ENCODE measurements at regions not wholly inside any gene's neighbourhood (a gene's known extent, or its start where the extent isn't known, plus 50 kb on each side); places are given as distances from the start of the nearest gene placed in this dataset.
A peak's percentile ranks its signal among the peaks of the same experiment; 100 is the strongest.

DNA sequence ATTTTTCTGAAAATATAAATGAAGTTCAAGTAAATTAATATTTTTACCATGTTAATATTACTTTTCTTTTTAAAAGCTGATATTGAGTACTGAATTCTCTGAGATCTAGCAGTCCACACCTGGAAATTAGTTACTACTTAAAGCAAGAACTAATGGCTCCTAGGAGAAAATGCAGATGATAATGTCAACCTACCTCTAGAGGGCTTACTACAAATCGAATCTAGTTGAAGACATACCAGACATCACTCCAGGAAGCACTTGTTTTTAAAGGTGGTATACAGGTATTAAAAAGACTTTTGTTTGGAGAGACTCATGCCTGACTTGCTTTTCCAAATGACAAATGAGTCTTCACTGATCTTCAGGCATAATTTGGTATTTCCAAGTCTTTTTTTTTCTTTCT lies 516.4 kb upstream of the BOD1L1 start:
- H3K27me3 ChIP-seq (ENCODE audit: control insufficient read depth in 4 of 4, insufficient read depth in 4 of 4, low read length in 3 of 4) = no peaks in the 10 kb centered on the region
- H3K4me3 ChIP-seq (ENCODE audit: low read depth in 1 of 3, low read length in 3 of 3) = no peak overlapping the region
- H3K4me1 ChIP-seq (ENCODE audit: control insufficient read depth in 4 of 4, insufficient read depth in 4 of 4, low read length in 3 of 4) = no peaks in the 10 kb centered on the region
- no peak overlapping the region for H3K9ac ChIP-seq (ENCODE audit: low read depth in 1 of 2, low read length in 2 of 2)
- H3K36me3 ChIP-seq (ENCODE audit: control insufficient read depth in 4 of 4, insufficient read depth in 3 of 4, low read depth in 1 of 4, low read length in 3 of 4) = no peaks in the 10 kb centered on the region
- no peaks in the 10 kb centered on the region for H3K9me3 ChIP-seq (ENCODE audit: control insufficient read depth in 4 of 4, low read length in 3 of 4)
- TF ChIP-seq RAD21 (IDR thresholded peaks at IDR 0.05) (peak in 1 of 2 donors; percentile 23), FOXA2 (IDR thresholded peaks at IDR 0.05) (no peak)
- 28% methylated on average over 1 of the region's 1 CpG for WGBS
- no peak for DNase-seq (ENCODE audit: low spot score)
- no peak overlapping the region for H3K27ac ChIP-seq (ENCODE audit: low read depth in 1 of 2, low read length in 2 of 2)

DNA sequence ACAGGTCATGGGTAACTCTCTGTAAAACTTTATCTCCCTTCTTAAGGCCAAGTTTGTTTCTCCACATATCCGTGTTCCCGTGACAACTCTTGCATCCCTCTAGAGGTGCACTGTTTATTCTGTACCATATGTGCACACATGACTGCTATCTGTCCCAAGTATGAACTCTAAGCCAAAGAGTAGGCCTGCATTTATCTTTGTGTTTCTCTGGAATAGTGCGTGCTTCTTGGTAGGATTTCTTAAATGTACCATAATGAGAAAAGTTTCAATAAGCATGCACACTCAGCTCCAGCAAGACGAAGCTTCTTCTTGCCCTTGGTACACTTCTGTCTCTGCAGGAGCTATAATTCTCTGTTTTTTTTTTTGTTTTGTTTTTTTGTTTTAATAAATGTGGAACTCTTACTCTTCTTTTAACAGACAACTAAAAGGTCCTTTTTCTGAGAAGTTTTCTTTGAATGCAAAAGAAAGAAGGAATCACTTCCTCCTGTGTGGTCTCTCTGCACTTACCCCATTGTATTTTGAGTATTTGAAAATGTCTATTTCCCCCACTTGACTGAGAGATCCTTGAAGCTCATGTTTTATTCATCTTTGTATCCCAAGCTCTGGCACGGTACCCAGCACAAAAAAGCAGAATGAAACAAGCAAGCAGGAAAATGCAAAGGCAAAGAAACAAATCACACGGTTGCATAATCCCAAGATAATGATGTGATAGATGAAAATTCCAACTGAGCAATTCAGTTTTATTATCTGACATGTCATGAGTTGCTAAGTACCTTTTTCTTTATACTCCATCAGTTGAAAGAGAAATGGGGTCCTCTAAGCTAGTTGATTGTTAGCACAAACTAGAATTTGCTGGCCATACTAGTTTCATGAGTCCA lies 521.9 kb upstream of the BOD1L1 start:
- DNase-seq (ENCODE audit: low spot score) = no peak
- no peaks in the 10 kb centered on the region for H3K9me3 ChIP-seq (ENCODE audit: control insufficient read depth in 4 of 4, low read length in 3 of 4)
- no peak for TF ChIP-seq TAF1 (conservative IDR thresholded peaks at IDR 0.05)
- no peak for TF ChIP-seq YY1 (IDR thresholded peaks at IDR 0.05)
- no peak for TF ChIP-seq NR2F2 (IDR thresholded peaks at IDR 0.05)
- no peak for TF ChIP-seq GABPA (IDR thresholded peaks at IDR 0.05 in 1 of 2, conservative IDR thresholded peaks at IDR 0.05 in 1 of 2)
- TF ChIP-seq, protein P1, sequence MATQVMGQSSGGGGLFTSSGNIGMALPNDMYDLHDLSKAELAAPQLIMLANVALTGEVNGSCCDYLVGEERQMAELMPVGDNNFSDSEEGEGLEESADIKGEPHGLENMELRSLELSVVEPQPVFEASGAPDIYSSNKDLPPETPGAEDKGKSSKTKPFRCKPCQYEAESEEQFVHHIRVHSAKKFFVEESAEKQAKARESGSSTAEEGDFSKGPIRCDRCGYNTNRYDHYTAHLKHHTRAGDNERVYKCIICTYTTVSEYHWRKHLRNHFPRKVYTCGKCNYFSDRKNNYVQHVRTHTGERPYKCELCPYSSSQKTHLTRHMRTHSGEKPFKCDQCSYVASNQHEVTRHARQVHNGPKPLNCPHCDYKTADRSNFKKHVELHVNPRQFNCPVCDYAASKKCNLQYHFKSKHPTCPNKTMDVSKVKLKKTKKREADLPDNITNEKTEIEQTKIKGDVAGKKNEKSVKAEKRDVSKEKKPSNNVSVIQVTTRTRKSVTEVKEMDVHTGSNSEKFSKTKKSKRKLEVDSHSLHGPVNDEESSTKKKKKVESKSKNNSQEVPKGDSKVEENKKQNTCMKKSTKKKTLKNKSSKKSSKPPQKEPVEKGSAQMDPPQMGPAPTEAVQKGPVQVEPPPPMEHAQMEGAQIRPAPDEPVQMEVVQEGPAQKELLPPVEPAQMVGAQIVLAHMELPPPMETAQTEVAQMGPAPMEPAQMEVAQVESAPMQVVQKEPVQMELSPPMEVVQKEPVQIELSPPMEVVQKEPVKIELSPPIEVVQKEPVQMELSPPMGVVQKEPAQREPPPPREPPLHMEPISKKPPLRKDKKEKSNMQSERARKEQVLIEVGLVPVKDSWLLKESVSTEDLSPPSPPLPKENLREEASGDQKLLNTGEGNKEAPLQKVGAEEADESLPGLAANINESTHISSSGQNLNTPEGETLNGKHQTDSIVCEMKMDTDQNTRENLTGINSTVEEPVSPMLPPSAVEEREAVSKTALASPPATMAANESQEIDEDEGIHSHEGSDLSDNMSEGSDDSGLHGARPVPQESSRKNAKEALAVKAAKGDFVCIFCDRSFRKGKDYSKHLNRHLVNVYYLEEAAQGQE (IDR thresholded peaks at IDR 0.05) = no peak
- no peak overlapping the region for H3K4me3 ChIP-seq (ENCODE audit: low read depth in 1 of 3, low read length in 3 of 3)
- H3K27me3 ChIP-seq (ENCODE audit: control insufficient read depth in 4 of 4, insufficient read depth in 4 of 4, low read length in 3 of 4) = no peaks in the 10 kb centered on the region
- H3K9ac ChIP-seq (ENCODE audit: low read depth in 1 of 2, low read length in 2 of 2) = no peak overlapping the region
- no peak overlapping the region for H3K27ac ChIP-seq (ENCODE audit: low read depth in 1 of 2, low read length in 2 of 2)
- no peaks in the 10 kb centered on the region for H3K4me1 ChIP-seq (ENCODE audit: control insufficient read depth in 4 of 4, insufficient read depth in 4 of 4, low read length in 3 of 4)
- WGBS = 69% methylated on average over 6 of the region's 6 CpGs
- H3K36me3 ChIP-seq (ENCODE audit: control insufficient read depth in 4 of 4, insufficient read depth in 3 of 4, low read depth in 1 of 4, low read length in 3 of 4) = no peaks in the 10 kb centered on the region

DNA sequence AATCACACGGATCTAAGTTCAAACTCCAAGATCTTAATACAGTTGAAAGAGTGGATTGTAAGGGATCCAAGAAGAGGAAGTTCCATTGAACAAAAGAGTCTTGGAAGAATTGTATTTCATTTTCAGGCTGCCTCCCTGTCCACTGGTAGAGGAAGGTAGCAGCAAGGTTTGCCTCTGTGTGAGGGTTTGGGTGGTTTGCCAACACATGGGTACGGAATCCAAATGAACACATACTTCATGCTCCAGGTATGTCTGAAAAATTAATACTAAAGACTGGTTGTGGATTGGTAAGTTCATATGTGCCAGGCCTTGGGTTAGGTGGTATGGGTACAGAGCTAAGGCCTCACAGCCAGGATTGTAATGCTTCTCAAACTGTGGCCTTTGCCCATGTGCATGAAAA lies 523.6 kb upstream of the BOD1L1 start:
- no peak for DNase-seq (ENCODE audit: low spot score)
- H3K27me3 ChIP-seq (ENCODE audit: control insufficient read depth in 4 of 4, insufficient read depth in 4 of 4, low read length in 3 of 4) = no peaks in the 10 kb centered on the region
- H3K9me3 ChIP-seq (ENCODE audit: control insufficient read depth in 4 of 4, low read length in 3 of 4) = no peaks in the 10 kb centered on the region
- no peak overlapping the region for H3K27ac ChIP-seq (ENCODE audit: low read depth in 1 of 2, low read length in 2 of 2)
- no peak for TF ChIP-seq FOXA1 (IDR thresholded peaks at IDR 0.05)
- TF ChIP-seq TAF1 (conservative IDR thresholded peaks at IDR 0.05) = no peak
- TF ChIP-seq RXRA (IDR thresholded peaks at IDR 0.05) = no peak
- no peak for TF ChIP-seq HNF4G (IDR thresholded peaks at IDR 0.05)
- TF ChIP-seq FOXA2 (IDR thresholded peaks at IDR 0.05) = no peak
- no peak for TF ChIP-seq HNF4A (conservative IDR thresholded peaks at IDR 0.05)
- TF ChIP-seq GABPA (IDR thresholded peaks at IDR 0.05 in 1 of 2, conservative IDR thresholded peaks at IDR 0.05 in 1 of 2) = no peak
- no peak for TF ChIP-seq SP1 (IDR thresholded peaks at IDR 0.05)
- TF ChIP-seq, protein P2, sequence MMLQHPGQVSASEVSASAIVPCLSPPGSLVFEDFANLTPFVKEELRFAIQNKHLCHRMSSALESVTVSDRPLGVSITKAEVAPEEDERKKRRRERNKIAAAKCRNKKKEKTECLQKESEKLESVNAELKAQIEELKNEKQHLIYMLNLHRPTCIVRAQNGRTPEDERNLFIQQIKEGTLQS (IDR thresholded peaks at IDR 0.05) = no peak
- no peak for TF ChIP-seq EGR1 (IDR thresholded peaks at IDR 0.05; ENCODE audit: low read depth in 2 of 2)
- TF ChIP-seq, protein P3, sequence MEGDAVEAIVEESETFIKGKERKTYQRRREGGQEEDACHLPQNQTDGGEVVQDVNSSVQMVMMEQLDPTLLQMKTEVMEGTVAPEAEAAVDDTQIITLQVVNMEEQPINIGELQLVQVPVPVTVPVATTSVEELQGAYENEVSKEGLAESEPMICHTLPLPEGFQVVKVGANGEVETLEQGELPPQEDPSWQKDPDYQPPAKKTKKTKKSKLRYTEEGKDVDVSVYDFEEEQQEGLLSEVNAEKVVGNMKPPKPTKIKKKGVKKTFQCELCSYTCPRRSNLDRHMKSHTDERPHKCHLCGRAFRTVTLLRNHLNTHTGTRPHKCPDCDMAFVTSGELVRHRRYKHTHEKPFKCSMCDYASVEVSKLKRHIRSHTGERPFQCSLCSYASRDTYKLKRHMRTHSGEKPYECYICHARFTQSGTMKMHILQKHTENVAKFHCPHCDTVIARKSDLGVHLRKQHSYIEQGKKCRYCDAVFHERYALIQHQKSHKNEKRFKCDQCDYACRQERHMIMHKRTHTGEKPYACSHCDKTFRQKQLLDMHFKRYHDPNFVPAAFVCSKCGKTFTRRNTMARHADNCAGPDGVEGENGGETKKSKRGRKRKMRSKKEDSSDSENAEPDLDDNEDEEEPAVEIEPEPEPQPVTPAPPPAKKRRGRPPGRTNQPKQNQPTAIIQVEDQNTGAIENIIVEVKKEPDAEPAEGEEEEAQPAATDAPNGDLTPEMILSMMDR (IDR thresholded peaks at IDR 0.05; ENCODE audit: low read depth, low read length, missing input control) = no peak
- no peak for TF ChIP-seq NR2F2 (IDR thresholded peaks at IDR 0.05)
- TF ChIP-seq, protein P1 (IDR thresholded peaks at IDR 0.05) = no peak
- TF ChIP-seq, protein P4, sequence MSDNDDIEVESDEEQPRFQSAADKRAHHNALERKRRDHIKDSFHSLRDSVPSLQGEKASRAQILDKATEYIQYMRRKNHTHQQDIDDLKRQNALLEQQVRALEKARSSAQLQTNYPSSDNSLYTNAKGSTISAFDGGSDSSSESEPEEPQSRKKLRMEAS (IDR thresholded peaks at IDR 0.05) = no peak
- H3K9ac ChIP-seq (ENCODE audit: low read depth in 1 of 2, low read length in 2 of 2) = no peak overlapping the region
- H3K4me3 ChIP-seq (ENCODE audit: low read depth in 1 of 3, low read length in 3 of 3) = no peak overlapping the region
- H3K36me3 ChIP-seq (ENCODE audit: control insufficient read depth in 4 of 4, insufficient read depth in 3 of 4, low read depth in 1 of 4, low read length in 3 of 4) = no peaks in the 10 kb centered on the region
- 42% methylated on average over 2 of the region's 2 CpGs for WGBS
- H3K4me1 ChIP-seq (ENCODE audit: control insufficient read depth in 4 of 4, insufficient read depth in 4 of 4, low read length in 3 of 4) = no peaks in the 10 kb centered on the region

Measured in liver (tissue), 8 donors.